Left lung (tissue), 4 donors: ENCODE measurements at regions not wholly inside any gene's neighbourhood (a gene's known extent, or its start where the extent isn't known, plus 50 kb on each side); places are given as distances from the start of the nearest gene placed in this dataset.
"Not testable (repeated sequence)": the region's sequence is repeated elsewhere in the genome, so short reads cannot be mapped to it uniquely, and the experiment has no call there.

Experiments used
- ATAC-seq: fragments of 200-7000 bp; cut with Tn5 transposase; one replicate; pipeline ENCODE4 v1.9.1; 2020; ENCODE audit warnings: moderate library complexity
- DNase-seq, 4 donors: peaks; one replicate each; pipeline ENCODE4 v3.0.0-alpha.2; 2013 to 2020
- H3K27ac ChIP-seq, 2 donors: fragments of 200-600 bp; sonication (generic) in 1 of 2; one replicate each; pipeline versions ENCODE4 v1.5.0 to v1.8.0; 2020 to 2021
- H3K27me3 ChIP-seq, 2 donors: fragments of 200-600 bp; sonication (generic) in 1 of 2; one replicate each; pipeline versions ENCODE4 v1.5.0 to v1.8.0; 2020 to 2021
- H3K36me3 ChIP-seq, 2 donors: fragments of 200-600 bp; sonication (generic) in 1 of 2; one replicate each; pipeline versions ENCODE4 v1.5.0 to v1.8.0; 2020 to 2021
- H3K4me1 ChIP-seq, 2 donors: fragments of 200-600 bp; one replicate each; pipeline ENCODE4 v1.8.0; 2021
- H3K4me3 ChIP-seq, 2 donors: fragments of 200-600 bp; sonication (generic) in 1 of 2; one replicate each; pipeline versions ENCODE4 v1.5.0 to v1.8.0; 2020 to 2021; ENCODE audit warnings: mild to moderate bottlenecking in 1 of 2
- H3K9me3 ChIP-seq, 2 donors: fragments of 200-600 bp; sonication (generic) in 1 of 2; one replicate each; pipeline versions ENCODE4 v1.5.0 to v1.8.0; 2020 to 2021
- CTCF ChIP-seq, 2 donors: fragments of 200-600 bp; sonication (generic) in 1 of 2; IDR thresholded peaks; one replicate each; pipeline versions ENCODE4 v1.5.0 to v1.8.0; 2021; ENCODE audit warnings: antibody characterized with exemption in 2 of 2
- intact Hi-C, 2 donors: fragments of 100-400 bp; cut with DNase I; formaldehyde crosslinking; loops; one replicate each; pipeline versions ENCODE4 v1.11.2 to v1.14.2; 2022
- donor health status: DM: no; HTN: yes; CAD: no.
- donor health status: DM: no; HTN: no; CAD: no.

GRCh38 chrX:112450810-112451209, 228.9 kb downstream of the LHFPL1 start:
- H3K4me3 ChIP-seq, result no peak overlapping the region
- no peaks in the 10 kb centered on the region for H3K4me1 ChIP-seq
- no peaks in the 10 kb centered on the region for H3K9me3 ChIP-seq
- H3K27me3 ChIP-seq, result no peaks in the 10 kb centered on the region
- no peak for TF ChIP-seq CTCF (IDR thresholded peaks at IDR 0.05)
- H3K27ac ChIP-seq, result no peak overlapping the region
- DNase-seq (no peak), ATAC-seq (no peak)
- H3K36me3 ChIP-seq, result no peaks in the 10 kb centered on the region
- intact Hi-C loops, result no loop called here

- H3K36me3 ChIP-seq, result no peaks in the 10 kb centered on the region
- intact Hi-C loops, result no loop called here
- DNase-seq, result no peak
- ATAC-seq, result no peak
- no peak overlapping the region for H3K4me3 ChIP-seq
- no peak overlapping the region for H3K27ac ChIP-seq
- H3K9me3 ChIP-seq, result no peaks in the 10 kb centered on the region
- no peak for TF ChIP-seq CTCF (IDR thresholded peaks at IDR 0.05)
- H3K4me1 ChIP-seq, result no peaks in the 10 kb centered on the region
- no peaks in the 10 kb centered on the region for H3K27me3 ChIP-seq
Observed at GRCh38 chrX:112440277-112440676, 239.5 kb downstream of the LHFPL1 start.

- Histone ChIP-seq H3K36me3 (no peaks in the 10 kb centered on the region), H3K4me3 (no peak overlapping the region), H3K27me3 (no peaks in the 10 kb centered on the region), H3K9me3 (no peaks in the 10 kb centered on the region), H3K27ac (no peak overlapping the region), H3K4me1 (no peaks in the 10 kb centered on the region)
- intact Hi-C loops, result no loop called here
- no peak for DNase-seq
- no peak for TF ChIP-seq CTCF (IDR thresholded peaks at IDR 0.05)
- ATAC-seq, result no peak
Observed at GRCh38 chrX:112424166-112424565, 255.6 kb downstream of the LHFPL1 start.

- Histone ChIP-seq H3K27me3 (peaks cover 0 to 5% of the 10 kb centered on the region in 2 donors), H3K36me3 (no peaks in the 10 kb centered on the region), H3K4me3 (no peak overlapping the region), H3K27ac (no peak overlapping the region), H3K4me1 (no peaks in the 10 kb centered on the region), H3K9me3 (no peaks in the 10 kb centered on the region)
- no peak for TF ChIP-seq CTCF (IDR thresholded peaks at IDR 0.05)
- no peak for DNase-seq
- no peak for ATAC-seq
- intact Hi-C loops, result no loop called here
Observed at GRCh38 chrX:112391313-112391712, 288.4 kb downstream of the LHFPL1 start.

- H3K9me3 ChIP-seq, H3K36me3 ChIP-seq, H3K27me3 ChIP-seq, H3K4me1 ChIP-seq, intact Hi-C loops, DNase-seq, H3K4me3 ChIP-seq, H3K27ac ChIP-seq: not testable (repeated sequence)
- ATAC-seq, result peak; percentile 48
Observed at GRCh38 chrX:112381649-112382298, 298.0 kb downstream of the LHFPL1 start.
